GM23248 (cell line): ENCODE measurements at regions not wholly inside any gene's neighbourhood (a gene's known extent, or its start where the extent isn't known, plus 50 kb on each side); places are given as distances from the start of the nearest gene placed in this dataset.

ENCODE experiments used
- EZH2 ChIP-seq: fragments of 200-600 bp; sonication (generic); IDR thresholded peaks from 2 replicates; pipeline ENCODE4 v1.6.1; 2018; ENCODE audit warnings: antibody characterized with exemption, mild to moderate bottlenecking; ENCODE audit not compliant: insufficient read depth, poor library complexity, severe bottlenecking
- EZH2phosphoT487 ChIP-seq: fragments of 200-600 bp; sonication (generic); IDR thresholded peaks from 2 replicates; pipeline ENCODE4 v1.6.1; 2018; ENCODE audit warnings: antibody characterized with exemption, moderate library complexity, mild to moderate bottlenecking, low read depth; ENCODE audit not compliant: insufficient read depth

DNA sequence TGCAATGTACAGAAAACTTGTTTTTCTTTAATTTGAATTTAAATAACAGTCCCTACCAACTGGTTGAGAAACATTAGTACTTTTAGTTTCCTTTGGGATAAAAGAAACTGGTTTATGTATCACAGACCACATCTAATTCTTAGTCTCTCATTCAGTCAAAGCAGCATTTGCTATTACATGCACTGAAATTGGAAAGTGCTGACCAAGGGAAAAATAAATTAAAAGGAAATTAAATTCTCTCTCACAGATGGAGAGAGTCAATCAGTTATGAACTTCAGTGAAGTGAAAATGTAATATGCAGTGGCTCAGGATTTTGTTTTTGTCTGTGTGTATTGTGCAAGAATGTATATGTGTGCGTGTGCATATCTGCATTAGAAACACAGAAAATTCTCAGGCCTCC is 121.7 kb downstream of the TUSC1 start:
- TF ChIP-seq EZH2 (no peak), EZH2phosphoT487 (no peak)
